Kidney epithelial cell (primary cell): ENCODE measurements at regions not wholly inside any gene's neighbourhood (a gene's known extent, or its start where the extent isn't known, plus 50 kb on each side); places are given as distances from the start of the nearest gene placed in this dataset.

Source experiments
- DNase-seq: peaks from one replicate; pipeline ENCODE4 v3.0.0-alpha.2; 2010; ENCODE audit warnings: low read depth
- H3K27me3 ChIP-seq: 2 replicates; pipeline ENCODE4 v1.6.0; 2011; ENCODE audit warnings: low read length; ENCODE audit not compliant: control insufficient read depth, insufficient read depth
- H3K36me3 ChIP-seq: 2 replicates; pipeline ENCODE4 v1.5.1; 2011; ENCODE audit warnings: low read length; ENCODE audit not compliant: control insufficient read depth, insufficient read depth
- H3K4me3 ChIP-seq: 2 replicates; pipeline ENCODE4 v1.5.1; 2011; ENCODE audit warnings: low read depth, mild to moderate bottlenecking, control low read depth, low read length
- CTCF ChIP-seq: IDR thresholded peaks from 2 replicates; pipeline ENCODE4 v1.5.1; 2011; ENCODE audit warnings: mild to moderate bottlenecking, moderate library complexity, low read length, control low read depth, inconsistent platforms; ENCODE audit not compliant: insufficient read depth, poor library complexity, severe bottlenecking

GRCh38 chr7:84294847-84295455 lies 100.4 kb upstream of the SEMA3A start:
- no peak for DNase-seq
- TF ChIP-seq CTCF, result no peak
- Histone ChIP-seq H3K4me3 (no peak overlapping the region), H3K36me3 (no peaks in the 10 kb centered on the region), H3K27me3 (no peaks in the 10 kb centered on the region)

- TF ChIP-seq CTCF, result no peak
- no peak for DNase-seq
- no peaks in the 10 kb centered on the region for H3K36me3 ChIP-seq
- H3K27me3 ChIP-seq, result no peaks in the 10 kb centered on the region
- no peak overlapping the region for H3K4me3 ChIP-seq
Measured at GRCh38 chr7:84294391-84294790, 99.8 kb upstream of the SEMA3A start.

- no peak for TF ChIP-seq CTCF
- no peak overlapping the region for H3K4me3 ChIP-seq
- H3K36me3 ChIP-seq, result no peaks in the 10 kb centered on the region
- no peak for DNase-seq
- H3K27me3 ChIP-seq, result no peaks in the 10 kb centered on the region
Measured at GRCh38 chr7:84291756-84292155, 97.2 kb upstream of the SEMA3A start.

- Histone ChIP-seq H3K4me3 (no peak overlapping the region), H3K27me3 (no peaks in the 10 kb centered on the region), H3K36me3 (no peaks in the 10 kb centered on the region)
- no peak for TF ChIP-seq CTCF
- DNase-seq, result no peak
Measured at GRCh38 chr7:84283798-84284197, 89.2 kb upstream of the SEMA3A start.

- Histone ChIP-seq H3K4me3 (no peak overlapping the region), H3K27me3 (no peaks in the 10 kb centered on the region), H3K36me3 (no peaks in the 10 kb centered on the region)
- DNase-seq, result no peak
- no peak for TF ChIP-seq CTCF
Measured at GRCh38 chr7:84281518-84281917, 86.9 kb upstream of the SEMA3A start.

- TF ChIP-seq CTCF, result no peak
- Histone ChIP-seq H3K27me3 (no peaks in the 10 kb centered on the region), H3K36me3 (no peaks in the 10 kb centered on the region), H3K4me3 (no peak overlapping the region)
- DNase-seq, result no peak
Measured at GRCh38 chr7:84277628-84278224, 83.1 kb upstream of the SEMA3A start.
